ENCODE measurements at regions not wholly inside any gene's neighbourhood (a gene's known extent, or its start where the extent isn't known, plus 50 kb on each side); places are given as distances from the start of the nearest gene placed in this dataset.

DNA sequence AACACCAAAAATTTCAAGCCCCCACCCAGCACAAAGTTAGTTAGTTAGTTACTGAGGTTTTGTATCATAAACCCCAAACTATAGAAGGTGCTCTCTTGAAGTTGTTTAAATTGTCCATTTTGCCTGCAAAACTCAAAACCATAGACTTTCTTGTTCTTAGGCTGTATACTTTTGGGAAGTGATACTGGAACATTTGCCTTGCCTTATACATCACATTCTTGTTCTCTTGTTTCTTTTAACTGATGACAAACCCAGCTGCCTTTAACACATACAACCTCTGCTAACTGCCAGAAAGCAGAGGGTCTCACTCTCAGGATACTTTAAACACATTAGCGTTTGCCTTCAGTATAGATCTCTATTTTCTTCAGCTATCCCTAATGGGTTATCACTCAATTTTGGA is 570.5 kb downstream of the MRPL39 start:
- H3K4me3 ChIP-seq (ENCODE audit: low read depth, low read length) = no peak overlapping the region
- TF ChIP-seq, protein P1, sequence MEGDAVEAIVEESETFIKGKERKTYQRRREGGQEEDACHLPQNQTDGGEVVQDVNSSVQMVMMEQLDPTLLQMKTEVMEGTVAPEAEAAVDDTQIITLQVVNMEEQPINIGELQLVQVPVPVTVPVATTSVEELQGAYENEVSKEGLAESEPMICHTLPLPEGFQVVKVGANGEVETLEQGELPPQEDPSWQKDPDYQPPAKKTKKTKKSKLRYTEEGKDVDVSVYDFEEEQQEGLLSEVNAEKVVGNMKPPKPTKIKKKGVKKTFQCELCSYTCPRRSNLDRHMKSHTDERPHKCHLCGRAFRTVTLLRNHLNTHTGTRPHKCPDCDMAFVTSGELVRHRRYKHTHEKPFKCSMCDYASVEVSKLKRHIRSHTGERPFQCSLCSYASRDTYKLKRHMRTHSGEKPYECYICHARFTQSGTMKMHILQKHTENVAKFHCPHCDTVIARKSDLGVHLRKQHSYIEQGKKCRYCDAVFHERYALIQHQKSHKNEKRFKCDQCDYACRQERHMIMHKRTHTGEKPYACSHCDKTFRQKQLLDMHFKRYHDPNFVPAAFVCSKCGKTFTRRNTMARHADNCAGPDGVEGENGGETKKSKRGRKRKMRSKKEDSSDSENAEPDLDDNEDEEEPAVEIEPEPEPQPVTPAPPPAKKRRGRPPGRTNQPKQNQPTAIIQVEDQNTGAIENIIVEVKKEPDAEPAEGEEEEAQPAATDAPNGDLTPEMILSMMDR (IDR thresholded peaks at IDR 0.05; ENCODE audit: borderline replicate concordance, insufficient read depth, low read depth, low read length) = no peak

DNA sequence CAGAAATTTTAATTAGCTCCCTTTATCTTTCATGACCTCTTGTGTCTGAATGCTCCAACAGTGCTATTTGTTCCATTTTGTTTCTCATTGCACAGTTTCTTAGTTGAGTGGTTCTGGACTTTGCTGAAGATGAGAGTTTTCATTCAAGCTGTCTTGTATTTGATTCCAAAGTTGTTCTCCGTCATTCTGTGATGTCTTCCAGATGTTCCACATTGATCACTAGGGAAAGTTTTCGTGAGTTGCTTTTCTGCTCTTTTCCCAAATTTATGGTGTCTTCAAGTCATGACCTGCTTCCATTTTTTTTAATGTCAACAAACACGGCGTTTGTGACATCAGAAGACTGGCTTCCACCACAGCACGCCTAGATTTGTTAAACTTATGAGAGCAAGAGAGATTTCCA is 575.5 kb downstream of the MRPL39 start:
- TF ChIP-seq, protein P1 (IDR thresholded peaks at IDR 0.05; ENCODE audit: borderline replicate concordance, insufficient read depth, low read depth, low read length) = no peak
- H3K4me3 ChIP-seq (ENCODE audit: low read depth, low read length) = no peak overlapping the region

DNA sequence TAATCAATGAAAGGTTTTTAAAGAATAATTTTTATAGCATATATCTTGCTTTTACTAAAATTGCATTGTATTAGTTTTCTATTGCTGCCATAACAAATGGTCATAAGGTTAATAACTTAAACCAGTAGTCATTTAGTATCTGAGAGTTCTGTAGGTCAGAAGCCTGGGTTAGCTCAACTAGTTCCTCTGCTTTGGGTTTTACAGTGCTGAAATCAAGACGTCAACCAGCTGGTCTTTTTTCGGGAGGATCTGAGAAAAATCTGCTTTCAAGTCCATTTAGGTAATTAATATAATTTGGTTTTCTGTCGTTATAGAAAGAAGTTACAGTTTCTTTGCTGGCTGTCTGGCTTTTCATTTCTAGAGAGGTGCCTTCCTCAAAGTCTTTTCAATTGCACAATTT is 577.7 kb downstream of the MRPL39 start:
- no peak overlapping the region for H3K4me3 ChIP-seq (ENCODE audit: low read depth, low read length)
- TF ChIP-seq, protein P1 (IDR thresholded peaks at IDR 0.05; ENCODE audit: borderline replicate concordance, insufficient read depth, low read depth, low read length) = no peak

DNA sequence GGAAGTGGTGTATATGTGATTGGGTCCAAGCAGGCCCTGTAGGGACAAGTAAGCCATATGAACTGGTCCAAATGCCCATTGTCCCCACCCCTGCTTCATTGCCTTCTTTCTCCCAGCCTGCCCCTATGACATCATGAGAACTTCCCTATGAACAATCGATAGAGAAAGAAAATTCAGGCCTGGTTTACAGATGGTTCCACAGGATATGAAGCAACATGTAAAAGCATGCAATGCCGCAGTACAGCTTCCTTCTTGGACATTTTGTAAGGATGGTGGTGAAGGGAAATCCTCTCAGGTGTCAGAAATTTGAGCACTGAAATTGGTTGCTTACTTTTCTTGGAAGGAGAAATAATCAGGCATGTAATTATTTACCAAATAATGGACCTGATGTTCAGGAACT is 581.7 kb downstream of the MRPL39 start:
- TF ChIP-seq, protein P1 (IDR thresholded peaks at IDR 0.05; ENCODE audit: borderline replicate concordance, insufficient read depth, low read depth, low read length) = no peak
- no peak overlapping the region for H3K4me3 ChIP-seq (ENCODE audit: low read depth, low read length)

DNA sequence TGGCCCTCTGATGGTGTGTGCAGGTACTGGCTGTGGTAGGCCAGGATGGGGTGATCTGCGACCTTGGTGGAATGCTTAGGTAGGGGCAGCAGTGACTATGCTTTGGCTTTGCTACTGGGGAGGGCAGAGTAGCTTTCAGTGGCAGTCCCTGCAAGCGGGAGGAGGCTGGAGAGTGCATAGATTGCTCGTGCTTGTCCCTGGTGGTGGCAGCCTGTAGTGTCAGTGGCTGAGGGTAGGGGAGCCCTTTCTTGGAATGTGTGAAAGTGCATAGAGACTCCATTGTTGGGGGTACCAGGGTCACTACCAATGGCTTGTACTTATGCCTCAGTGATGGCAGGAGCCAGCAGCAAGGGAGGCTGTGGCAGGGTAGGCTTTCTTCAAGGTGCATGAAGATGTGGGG is 582.6 kb downstream of the MRPL39 start:
- H3K4me3 ChIP-seq (ENCODE audit: low read depth, low read length) = no peak overlapping the region
- TF ChIP-seq, protein P1 (IDR thresholded peaks at IDR 0.05; ENCODE audit: borderline replicate concordance, insufficient read depth, low read depth, low read length) = 0 out of 2 replicates have a peak, but pooled peaks have one; percentile 1

DNA sequence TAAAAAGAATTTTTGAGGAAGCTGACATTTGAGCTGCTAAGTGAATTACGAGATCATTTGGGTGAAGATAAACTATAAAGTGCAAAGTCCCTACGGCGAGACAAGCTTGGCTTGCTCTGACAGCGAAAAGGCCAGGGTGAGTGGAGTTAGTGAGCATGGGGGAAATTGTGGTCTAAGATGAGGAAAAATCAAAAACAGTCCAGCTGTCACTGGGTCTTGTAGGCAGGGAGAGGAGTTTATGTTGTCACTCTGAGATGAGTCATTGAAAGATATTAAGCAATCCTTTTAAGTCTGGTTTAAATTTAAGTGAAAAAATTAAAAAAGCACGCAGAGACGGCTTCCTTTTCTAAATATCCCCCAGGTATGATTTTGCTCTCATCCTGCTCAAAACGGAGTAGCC is 601.9 kb downstream of the MRPL39 start:
- H3K4me3 ChIP-seq (ENCODE audit: low read depth, low read length) = no peak overlapping the region

DNA sequence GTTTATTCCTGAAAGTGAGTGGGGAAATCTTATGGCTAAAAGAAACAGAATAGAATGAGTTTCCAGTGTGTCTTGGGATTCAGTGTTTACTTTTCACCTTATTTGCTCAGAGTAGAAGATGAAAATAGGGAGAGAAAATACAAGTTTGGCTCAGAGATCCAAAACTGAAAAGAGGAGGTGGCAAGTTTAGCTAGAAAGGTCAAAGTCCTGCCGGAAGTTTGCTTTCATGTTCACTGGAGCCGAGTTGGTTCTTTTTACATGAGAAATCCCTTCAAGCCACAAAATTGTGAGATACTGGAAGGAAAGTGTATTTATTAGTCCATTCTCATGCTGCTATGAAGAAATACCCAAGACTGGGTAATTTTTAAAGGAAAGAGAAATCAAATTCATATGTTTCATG is 604.6 kb downstream of the MRPL39 start:
- TF ChIP-seq, protein P1 (IDR thresholded peaks at IDR 0.05; ENCODE audit: borderline replicate concordance, insufficient read depth, low read depth, low read length) = no peak

More for the DNA sequence above, 601.9 kb downstream of the MRPL39 start:
- TF ChIP-seq, protein P1 (IDR thresholded peaks at IDR 0.05; ENCODE audit: borderline replicate concordance, insufficient read depth, low read depth, low read length) = no peak

More for the DNA sequence above, 604.6 kb downstream of the MRPL39 start:
- H3K4me3 ChIP-seq (ENCODE audit: low read depth, low read length) = no peak overlapping the region
